ENCODE measurements at regions not wholly inside any gene's neighbourhood (a gene's known extent, or its start where the extent isn't known, plus 50 kb on each side); places are given as distances from the start of the nearest gene placed in this dataset.

GRCh38 chr21:21664871-21665270 is 666.7 kb downstream of the NCAM2 start:
- Mint-ChIP-seq H3K4me3 (no peak overlapping the region), H3K4me1 (no peaks in the 10 kb centered on the region), H3K27me3 (ENCODE audit: low read depth in 3 of 3) (peaks cover 0 to 2% (median 0%) of the 10 kb centered on the region in 3 donors), H3K27ac (no peak overlapping the region), H3K9me3 (peaks cover 2 to 8% (median 4%) of the 10 kb centered on the region in 7 donors), H3K36me3 (no peaks in the 10 kb centered on the region)
- no peak for DNase-seq
- Histone ChIP-seq H3K27ac (ENCODE audit: low read depth in 1 of 2, low read length in 2 of 2) (no peak overlapping the region), H3K9ac (ENCODE audit: insufficient read depth, low read length, poor library complexity, severe bottlenecking) (no peak overlapping the region), H3K9me3 (replicated peaks in 1 of 2; ENCODE audit: control insufficient read depth in 1 of 2, insufficient read depth in 1 of 2, low read length in 2 of 2) (peaks cover 8 to 22% of the 10 kb centered on the region in 2 donors), H3K4me1 (ENCODE audit: control insufficient read depth in 1 of 2, insufficient read depth in 2 of 2, low read length in 2 of 2) (no peaks in the 10 kb centered on the region), H3K4me2 (replicated peaks; ENCODE audit: extremely low read depth, low read length, poor library complexity, severe bottlenecking) (no peak overlapping the region), H3K79me2 (ENCODE audit: insufficient read depth, low read length) (no peaks in the 10 kb centered on the region), H4K20me1 (ENCODE audit: insufficient read depth, low read length) (no peaks in the 10 kb centered on the region), H3K27me3 (ENCODE audit: control insufficient read depth in 2 of 2, insufficient read depth in 2 of 2, low read length in 2 of 2) (no peaks in the 10 kb centered on the region), H3K4me3 (replicated peaks in 1 of 3; ENCODE audit: low read depth in 2 of 3, low read length in 3 of 3) (no peak overlapping the region), H2AFZ (ENCODE audit: insufficient read depth, low read depth, low read length, poor library complexity, severe bottlenecking) (no peak overlapping the region), H3K36me3 (replicated peaks in 1 of 2; ENCODE audit: control insufficient read depth in 1 of 2, insufficient read depth in 2 of 2, low read length in 2 of 2) (no peaks in the 10 kb centered on the region)
- 79% methylated on average over 4 of the region's 5 CpGs for WGBS (ENCODE audit: insufficient coverage)
- intact Hi-C loops (cut with micrococcal nuclease) = no loop called here
- TF ChIP-seq, protein P1, sequence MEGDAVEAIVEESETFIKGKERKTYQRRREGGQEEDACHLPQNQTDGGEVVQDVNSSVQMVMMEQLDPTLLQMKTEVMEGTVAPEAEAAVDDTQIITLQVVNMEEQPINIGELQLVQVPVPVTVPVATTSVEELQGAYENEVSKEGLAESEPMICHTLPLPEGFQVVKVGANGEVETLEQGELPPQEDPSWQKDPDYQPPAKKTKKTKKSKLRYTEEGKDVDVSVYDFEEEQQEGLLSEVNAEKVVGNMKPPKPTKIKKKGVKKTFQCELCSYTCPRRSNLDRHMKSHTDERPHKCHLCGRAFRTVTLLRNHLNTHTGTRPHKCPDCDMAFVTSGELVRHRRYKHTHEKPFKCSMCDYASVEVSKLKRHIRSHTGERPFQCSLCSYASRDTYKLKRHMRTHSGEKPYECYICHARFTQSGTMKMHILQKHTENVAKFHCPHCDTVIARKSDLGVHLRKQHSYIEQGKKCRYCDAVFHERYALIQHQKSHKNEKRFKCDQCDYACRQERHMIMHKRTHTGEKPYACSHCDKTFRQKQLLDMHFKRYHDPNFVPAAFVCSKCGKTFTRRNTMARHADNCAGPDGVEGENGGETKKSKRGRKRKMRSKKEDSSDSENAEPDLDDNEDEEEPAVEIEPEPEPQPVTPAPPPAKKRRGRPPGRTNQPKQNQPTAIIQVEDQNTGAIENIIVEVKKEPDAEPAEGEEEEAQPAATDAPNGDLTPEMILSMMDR (IDR thresholded peaks at IDR 0.05) = no peak

- Histone ChIP-seq H3K79me2 (ENCODE audit: insufficient read depth, low read length) (no peaks in the 10 kb centered on the region), H3K9ac (ENCODE audit: insufficient read depth, low read length, poor library complexity, severe bottlenecking) (no peak overlapping the region), H3K4me3 (replicated peaks in 1 of 3; ENCODE audit: low read depth in 2 of 3, low read length in 3 of 3) (no peak overlapping the region), H3K9me3 (replicated peaks in 1 of 2; ENCODE audit: control insufficient read depth in 1 of 2, insufficient read depth in 1 of 2, low read length in 2 of 2) (peaks cover 8 to 28% of the 10 kb centered on the region in 2 donors), H3K36me3 (replicated peaks in 1 of 2; ENCODE audit: control insufficient read depth in 1 of 2, insufficient read depth in 2 of 2, low read length in 2 of 2) (no peaks in the 10 kb centered on the region), H3K27me3 (ENCODE audit: control insufficient read depth in 2 of 2, insufficient read depth in 2 of 2, low read length in 2 of 2) (no peaks in the 10 kb centered on the region), H3K4me2 (replicated peaks; ENCODE audit: extremely low read depth, low read length, poor library complexity, severe bottlenecking) (no peak overlapping the region), H4K20me1 (ENCODE audit: insufficient read depth, low read length) (no peaks in the 10 kb centered on the region), H3K4me1 (ENCODE audit: control insufficient read depth in 1 of 2, insufficient read depth in 2 of 2, low read length in 2 of 2) (no peaks in the 10 kb centered on the region), H3K27ac (ENCODE audit: low read depth in 1 of 2, low read length in 2 of 2) (no peak overlapping the region), H2AFZ (ENCODE audit: insufficient read depth, low read depth, low read length, poor library complexity, severe bottlenecking) (no peak overlapping the region)
- Mint-ChIP-seq H3K9me3 (peaks cover 2 to 8% (median 4%) of the 10 kb centered on the region in 7 donors), H3K36me3 (no peaks in the 10 kb centered on the region), H3K4me1 (no peaks in the 10 kb centered on the region), H3K4me3 (no peak overlapping the region), H3K27me3 (ENCODE audit: low read depth in 3 of 3) (peaks cover 0 to 2% (median 0%) of the 10 kb centered on the region in 3 donors), H3K27ac (no peak overlapping the region)
- no peak for DNase-seq
- WGBS (ENCODE audit: insufficient coverage) = no CpG with 5 or more reads among the region's 1 CpG
- intact Hi-C loops (cut with micrococcal nuclease) = no loop called here
- TF ChIP-seq, protein P1 (IDR thresholded peaks at IDR 0.05) = no peak
These were observed 668.5 kb downstream of the NCAM2 start for GRCh38 chr21:21666689-21667088.
